Astrocyte (in vitro differentiated cells and primary cell): ENCODE measurements at regions not wholly inside any gene's neighbourhood (a gene's known extent, or its start where the extent isn't known, plus 50 kb on each side); places are given as distances from the start of the nearest gene placed in this dataset.

ENCODE experiments used
- EZH2 ChIP-seq: IDR thresholded peaks from 2 replicates; pipeline ENCODE4 v1.6.1; 2012; ENCODE audit warnings: mild to moderate bottlenecking, low read length, inconsistent platforms; ENCODE audit not compliant: insufficient read depth
- TF ChIP-seq, protein P1 (sequence below): IDR thresholded peaks from 2 replicates; pipeline ENCODE4 v1.5.1; 2011; ENCODE audit warnings: low read depth, mild to moderate bottlenecking, inconsistent platforms, low read length, moderate library complexity; ENCODE audit not compliant: insufficient read depth

- no peak for TF ChIP-seq EZH2
- TF ChIP-seq, protein P1, sequence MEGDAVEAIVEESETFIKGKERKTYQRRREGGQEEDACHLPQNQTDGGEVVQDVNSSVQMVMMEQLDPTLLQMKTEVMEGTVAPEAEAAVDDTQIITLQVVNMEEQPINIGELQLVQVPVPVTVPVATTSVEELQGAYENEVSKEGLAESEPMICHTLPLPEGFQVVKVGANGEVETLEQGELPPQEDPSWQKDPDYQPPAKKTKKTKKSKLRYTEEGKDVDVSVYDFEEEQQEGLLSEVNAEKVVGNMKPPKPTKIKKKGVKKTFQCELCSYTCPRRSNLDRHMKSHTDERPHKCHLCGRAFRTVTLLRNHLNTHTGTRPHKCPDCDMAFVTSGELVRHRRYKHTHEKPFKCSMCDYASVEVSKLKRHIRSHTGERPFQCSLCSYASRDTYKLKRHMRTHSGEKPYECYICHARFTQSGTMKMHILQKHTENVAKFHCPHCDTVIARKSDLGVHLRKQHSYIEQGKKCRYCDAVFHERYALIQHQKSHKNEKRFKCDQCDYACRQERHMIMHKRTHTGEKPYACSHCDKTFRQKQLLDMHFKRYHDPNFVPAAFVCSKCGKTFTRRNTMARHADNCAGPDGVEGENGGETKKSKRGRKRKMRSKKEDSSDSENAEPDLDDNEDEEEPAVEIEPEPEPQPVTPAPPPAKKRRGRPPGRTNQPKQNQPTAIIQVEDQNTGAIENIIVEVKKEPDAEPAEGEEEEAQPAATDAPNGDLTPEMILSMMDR, result no peak
Measured at GRCh38 chr2:2874805-2875204, 502.8 kb downstream of the EIPR1 start.
